Epithelial cell of prostate (primary cell): ENCODE measurements at regions not wholly inside any gene's neighbourhood (a gene's known extent, or its start where the extent isn't known, plus 50 kb on each side); places are given as distances from the start of the nearest gene placed in this dataset.

Source experiments
- DNase-seq: peaks from one replicate; pipeline ENCODE4 v3.0.0-alpha.2; 2011; ENCODE audit warnings: low read depth, low spot score
- H3K27ac ChIP-seq: fragments of 450-650 bp; 2 replicates; pipeline ENCODE4 v1.5.1; 2017; ENCODE audit warnings: mild to moderate bottlenecking

DNA sequence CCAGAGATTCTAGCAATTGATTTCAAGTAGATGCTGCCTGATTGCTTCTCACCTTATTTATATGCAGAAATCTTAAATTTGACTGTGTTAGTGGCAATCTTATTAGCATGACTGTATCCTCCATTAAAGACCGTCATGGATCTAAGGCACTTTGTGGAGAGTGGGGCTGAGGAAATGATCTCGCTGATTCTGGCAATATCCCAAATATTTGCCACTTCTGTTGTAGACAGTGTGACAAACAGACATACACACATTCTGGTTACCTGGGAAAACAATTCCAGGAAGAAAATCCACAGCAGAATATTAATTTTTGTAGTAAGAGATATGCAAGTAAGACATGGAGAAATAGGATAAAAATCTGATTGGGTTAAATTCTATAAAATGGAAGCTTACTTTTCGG lies 269.0 kb upstream of the G2E3 start:
- no peak for DNase-seq
- H3K27ac ChIP-seq = no peak overlapping the region

DNA sequence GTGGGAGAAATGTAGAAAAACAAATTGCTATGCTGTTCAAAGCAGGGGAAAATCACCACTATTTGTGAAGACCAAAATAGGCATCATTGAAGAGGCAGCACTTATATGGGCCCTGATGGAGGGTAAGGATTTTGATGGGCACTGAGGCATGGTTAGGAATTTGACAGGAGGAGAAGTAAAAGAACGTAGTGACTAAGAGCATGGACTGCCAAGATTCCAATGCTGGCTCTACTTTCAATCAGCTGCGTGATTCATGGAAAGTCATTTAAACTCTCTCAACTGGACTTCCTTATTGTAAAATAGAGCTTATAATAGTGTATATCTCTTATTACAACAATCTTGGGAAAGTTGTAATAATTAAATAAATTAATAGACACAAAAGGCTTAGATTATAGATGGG lies 267.7 kb upstream of the G2E3 start:
- DNase-seq = peak; percentile 49
- no peak overlapping the region for H3K27ac ChIP-seq

DNA sequence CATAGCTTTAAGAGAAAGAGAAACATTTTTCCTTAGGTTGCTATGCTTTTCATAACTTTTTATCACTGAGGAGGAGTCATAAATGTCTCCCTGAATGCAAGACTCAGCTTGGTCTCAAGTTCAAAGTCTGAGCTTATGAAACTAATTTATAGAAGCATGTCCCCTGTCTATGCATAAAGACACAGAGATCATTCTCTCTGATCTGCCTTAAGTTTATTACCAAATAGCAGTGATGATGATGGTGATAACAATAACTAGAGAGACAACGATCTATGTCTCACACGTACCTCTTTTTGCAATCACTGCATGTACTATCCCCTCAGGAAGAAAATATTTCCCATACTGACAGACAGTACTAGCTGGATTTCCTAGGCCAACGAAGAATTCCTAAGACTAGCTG lies 266.4 kb upstream of the G2E3 start:
- DNase-seq = no peak
- H3K27ac ChIP-seq = no peak overlapping the region

DNA sequence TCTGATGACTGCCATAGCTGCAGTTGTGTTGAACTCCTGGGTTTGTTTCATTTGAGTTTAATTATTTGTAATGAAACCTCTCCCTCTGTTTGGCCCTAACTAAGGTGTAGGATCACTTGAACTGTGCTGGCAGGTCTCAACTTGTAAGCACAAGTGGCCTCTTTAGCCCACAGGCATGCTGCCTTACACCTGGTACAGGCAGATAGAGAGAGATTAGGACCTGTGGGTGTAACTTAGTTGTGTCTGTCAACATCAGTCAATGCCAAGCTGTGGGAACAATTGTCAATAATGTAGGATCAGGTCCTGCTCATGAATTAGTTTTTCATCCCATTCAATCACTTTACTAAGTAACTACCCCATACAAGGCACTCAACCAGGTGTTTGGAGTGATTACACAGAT lies 263.0 kb upstream of the G2E3 start:
- no peak overlapping the region for H3K27ac ChIP-seq
- DNase-seq = peak; percentile 31

DNA sequence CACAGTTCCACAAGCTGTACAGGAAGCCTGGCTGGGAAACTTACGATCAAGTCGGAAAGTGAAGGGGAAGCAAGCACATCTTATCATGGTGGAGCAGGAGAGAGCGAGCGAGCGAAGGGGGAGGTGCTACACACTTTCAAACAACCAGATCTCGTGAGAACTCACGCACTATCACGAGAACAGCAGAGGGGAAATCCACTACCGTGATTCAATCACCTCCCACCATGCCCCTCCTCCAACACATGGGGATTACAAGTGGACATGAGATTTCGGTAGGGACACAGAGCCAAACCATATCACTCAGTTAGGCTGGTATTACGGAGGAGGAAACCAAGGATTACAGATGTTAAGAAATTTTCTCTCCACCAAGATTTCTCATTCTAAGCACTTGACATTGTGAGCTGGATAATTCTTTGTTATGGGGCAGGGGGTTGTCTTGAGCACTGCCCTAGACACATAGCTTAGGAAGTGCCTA lies 262.0 kb upstream of the G2E3 start:
- no peak overlapping the region for H3K27ac ChIP-seq
- DNase-seq = no peak

DNA sequence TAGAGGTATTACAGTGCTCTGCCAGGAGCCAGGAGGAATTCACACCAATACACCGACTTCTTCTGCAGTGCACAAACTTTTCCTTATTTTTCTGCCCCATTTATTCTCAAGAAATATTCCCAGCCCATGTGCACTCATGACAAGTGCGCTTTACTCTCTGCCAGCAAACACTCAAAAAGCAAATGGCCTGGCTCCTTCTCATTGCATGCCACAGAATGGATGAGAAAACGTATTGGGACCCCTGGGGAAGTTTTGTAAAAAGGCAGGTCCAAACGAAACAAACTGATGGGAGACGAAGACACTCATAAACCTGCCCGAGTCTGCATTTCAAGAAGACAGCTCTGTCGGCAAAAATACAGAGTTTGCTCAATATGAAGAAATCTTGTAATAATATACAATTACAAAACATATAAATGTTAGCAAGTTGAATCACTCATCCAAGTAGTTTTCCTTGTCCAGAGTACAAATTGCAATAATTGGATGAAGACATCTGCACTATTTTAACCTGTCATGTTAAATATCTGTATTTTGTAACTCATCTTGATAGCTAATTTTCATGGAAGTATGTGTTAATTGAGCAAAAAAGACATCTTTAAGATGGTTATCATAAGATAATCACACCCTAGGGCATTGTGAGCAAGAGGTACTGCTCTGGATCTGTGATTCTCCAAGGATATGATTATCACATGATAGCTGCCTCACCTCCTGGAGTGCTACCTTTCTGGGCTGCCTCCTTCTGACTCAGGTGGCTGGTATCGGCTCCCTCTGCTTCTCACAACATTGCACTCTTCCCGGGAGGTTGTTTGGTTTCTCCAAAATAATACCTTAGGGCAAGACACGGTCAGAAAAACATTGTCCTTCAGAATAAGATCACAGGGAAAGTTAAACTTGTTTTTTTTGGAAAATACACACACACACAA lies 260.8 kb upstream of the G2E3 start:
- DNase-seq = peak; percentile 24
- H3K27ac ChIP-seq = no peak overlapping the region

DNA sequence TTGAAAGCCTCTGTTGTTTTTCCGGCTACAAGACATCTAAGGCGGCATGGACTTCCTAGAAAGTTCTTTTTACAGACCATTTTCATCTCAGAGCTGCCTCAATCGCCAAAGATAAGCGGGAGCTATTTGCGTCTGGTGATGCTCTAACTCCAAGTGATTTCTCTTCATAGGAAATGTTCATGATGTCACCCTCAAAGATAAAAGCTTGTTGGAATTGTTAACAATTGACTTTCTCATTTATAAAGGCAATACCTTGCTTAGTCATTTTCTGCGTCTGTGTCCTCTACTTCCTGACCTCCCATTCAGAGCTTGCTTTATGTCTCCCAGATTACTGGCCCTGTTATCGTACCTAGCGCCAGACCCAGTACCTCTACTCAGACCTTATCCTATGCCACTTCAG lies 259.0 kb upstream of the G2E3 start:
- DNase-seq = no peak

DNA sequence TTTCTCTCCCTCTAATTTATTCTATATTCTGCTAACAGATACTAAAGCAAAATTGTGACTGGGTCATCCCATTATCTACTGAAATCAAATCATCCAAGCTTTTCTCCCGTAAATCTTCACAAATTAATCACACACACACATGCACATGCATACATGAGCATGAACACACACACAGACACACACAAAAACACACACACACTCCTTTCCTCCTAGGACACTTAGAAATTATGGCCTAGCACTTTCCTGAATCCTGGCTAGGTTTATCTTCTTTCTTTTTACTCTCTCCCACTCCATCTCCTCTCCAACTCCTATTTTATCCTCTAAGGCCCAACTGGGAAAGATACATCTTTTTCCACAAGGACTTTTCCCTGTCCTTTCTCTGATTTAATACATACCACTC lies 255.6 kb upstream of the G2E3 start:
- no peak overlapping the region for H3K27ac ChIP-seq

More for the DNA sequence above, 259.0 kb upstream of the G2E3 start:
- no peak overlapping the region for H3K27ac ChIP-seq

DNA sequence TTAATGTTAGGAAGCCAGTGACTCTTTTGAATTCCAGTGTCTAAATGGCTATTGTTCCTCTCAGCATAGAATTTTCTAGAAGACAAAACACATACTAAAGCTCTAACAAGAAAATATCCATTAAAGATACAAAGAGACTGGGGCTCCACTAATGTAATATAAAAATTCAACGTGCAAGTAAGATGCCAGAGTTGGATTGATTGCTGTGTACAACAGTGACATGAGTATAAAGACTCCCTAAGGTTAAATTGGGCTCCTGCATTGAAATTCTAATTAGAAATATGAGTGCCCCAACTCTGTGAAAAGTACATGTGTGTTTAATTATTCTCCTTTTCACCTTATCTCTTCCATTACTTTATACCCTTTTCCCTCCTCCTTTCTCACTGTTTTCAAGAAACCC lies 253.6 kb upstream of the G2E3 start:
- no peak for DNase-seq
- H3K27ac ChIP-seq = no peak overlapping the region

More for the DNA sequence above, 255.6 kb upstream of the G2E3 start:
- no peak for DNase-seq

DNA sequence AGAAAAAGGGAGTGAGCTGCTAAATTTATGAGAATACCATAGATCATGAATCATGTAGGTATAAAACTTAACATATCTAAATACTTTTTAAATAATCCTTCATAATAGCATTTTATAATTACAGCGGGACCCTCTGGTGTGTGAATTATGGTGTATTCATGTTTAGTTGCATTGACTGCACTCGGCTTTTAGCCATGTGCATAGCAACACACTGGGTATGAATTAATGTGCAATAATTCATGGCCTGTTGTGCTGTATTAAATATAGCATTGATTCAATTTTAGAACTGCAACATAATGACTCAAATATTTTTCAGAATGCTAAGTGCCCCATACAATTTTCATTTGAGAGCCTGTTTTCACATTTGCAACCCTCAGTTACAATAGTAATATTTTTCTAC lies 249.6 kb upstream of the G2E3 start:
- no peak overlapping the region for H3K27ac ChIP-seq
- no peak for DNase-seq

DNA sequence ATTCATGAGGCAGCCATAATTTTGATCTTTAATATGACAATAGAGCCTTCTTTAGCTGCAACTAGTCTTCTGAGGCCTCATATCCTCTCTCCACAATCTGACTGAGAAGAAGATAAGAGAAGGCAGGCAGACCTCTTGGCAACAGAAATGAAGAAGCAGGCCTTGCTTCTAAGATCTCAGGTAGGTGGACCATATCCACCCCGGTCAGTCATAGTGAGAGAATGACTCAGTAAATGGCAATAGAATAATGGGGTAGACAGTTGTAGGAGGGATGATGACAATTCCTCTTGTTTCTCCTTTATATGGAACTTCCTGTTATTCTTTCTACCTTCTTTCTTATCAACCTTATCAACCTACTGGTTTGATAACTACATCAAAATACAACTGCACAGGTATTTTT lies 246.7 kb upstream of the G2E3 start:
- no peak overlapping the region for H3K27ac ChIP-seq
- no peak for DNase-seq

DNA sequence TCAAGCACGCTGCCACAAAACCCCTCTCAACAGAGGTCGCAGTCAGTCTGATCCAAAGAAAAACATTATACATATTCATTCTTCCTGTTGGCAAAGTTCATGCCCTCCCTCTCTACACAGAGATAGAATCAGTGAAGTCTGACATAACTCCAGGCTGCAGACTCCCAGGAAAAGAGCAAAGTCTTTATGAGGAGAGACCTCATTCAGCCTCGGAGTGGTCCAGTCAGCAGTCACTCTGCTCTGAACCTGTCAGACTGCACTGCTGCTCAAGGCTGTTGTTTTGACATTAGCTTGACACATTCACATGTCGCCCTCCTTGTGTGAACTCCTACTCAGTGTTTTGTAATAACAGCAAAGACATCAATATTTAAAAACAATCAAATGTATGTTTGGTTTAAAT lies 241.2 kb upstream of the G2E3 start:
- no peak overlapping the region for H3K27ac ChIP-seq
- no peak for DNase-seq

DNA sequence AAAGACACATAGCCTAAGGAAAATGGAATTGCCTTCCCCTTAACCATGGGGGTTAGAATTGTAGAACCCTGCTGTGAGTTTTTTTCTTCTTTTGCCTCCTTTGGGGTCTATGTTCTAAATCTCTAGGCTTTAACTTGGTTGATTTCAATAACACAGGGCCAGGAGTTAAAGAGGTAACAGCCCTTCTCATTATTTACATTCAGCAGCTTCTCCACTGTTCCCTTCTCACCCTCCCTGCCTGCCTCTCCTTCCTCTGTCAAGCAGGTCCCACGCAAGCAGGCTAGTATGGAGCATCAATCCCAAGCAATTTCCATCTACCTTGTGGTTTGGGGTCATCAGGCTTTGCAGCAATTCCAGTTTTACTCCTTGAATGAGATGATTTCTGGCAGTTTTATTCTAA lies 236.1 kb upstream of the G2E3 start:
- no peak for DNase-seq
- H3K27ac ChIP-seq = no peak overlapping the region

DNA sequence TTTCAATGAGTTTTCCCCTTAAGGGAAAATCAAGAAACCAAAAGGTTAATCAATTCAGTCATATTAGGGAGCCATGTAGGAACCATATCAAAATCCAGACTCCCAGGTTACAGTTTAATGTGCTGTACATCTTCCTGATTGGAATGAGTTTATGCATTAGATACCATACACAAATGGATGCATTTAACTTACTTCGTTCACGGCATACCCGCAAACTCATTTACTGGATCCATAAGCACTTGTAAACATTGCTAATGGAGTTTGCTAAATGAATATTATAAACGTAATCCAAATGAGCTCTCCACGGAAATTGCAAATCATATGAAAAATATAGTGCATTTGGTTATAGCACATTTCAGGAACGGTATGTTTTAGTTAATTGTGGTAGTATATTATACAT lies 228.9 kb upstream of the G2E3 start:
- H3K27ac ChIP-seq = no peak overlapping the region
- no peak for DNase-seq

DNA sequence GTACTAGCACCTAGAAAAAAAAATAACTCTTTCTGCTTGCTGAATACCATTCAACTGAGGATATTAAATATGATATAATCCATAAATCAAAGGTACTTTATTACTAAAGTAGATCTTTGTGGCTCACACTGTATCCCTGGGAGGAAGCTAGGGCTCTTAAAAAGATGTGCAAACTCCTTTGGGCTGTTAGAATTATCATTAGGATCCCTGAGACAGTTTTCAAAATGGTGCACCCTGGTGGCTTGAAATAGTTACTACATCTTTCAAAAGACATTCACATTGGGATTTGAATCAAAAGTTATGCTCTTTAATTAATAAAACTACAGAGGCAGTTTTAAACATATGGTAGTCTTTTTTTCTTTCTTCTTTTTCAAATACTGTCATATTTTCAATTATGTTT lies 228.5 kb upstream of the G2E3 start:
- DNase-seq = no peak
- no peak overlapping the region for H3K27ac ChIP-seq

DNA sequence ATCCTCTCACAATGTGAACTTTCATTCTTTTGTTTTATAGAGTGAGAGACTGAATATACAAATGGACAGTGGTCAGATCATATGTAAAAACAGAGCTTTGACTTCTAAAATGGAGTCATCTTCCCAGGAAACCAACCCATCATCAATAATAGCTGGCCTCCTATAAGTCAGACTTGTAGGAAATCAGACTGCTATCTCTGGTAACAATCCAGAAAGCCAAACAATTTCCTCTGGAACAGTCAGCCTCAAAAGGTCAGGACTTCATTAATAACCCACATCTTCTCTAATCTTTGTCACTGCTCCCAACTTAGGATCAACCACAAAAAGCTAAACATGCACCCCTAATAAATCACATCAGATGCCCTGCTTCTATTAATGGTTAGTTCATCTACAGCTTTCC lies 227.9 kb upstream of the G2E3 start:
- no peak for DNase-seq
- no peak overlapping the region for H3K27ac ChIP-seq

DNA sequence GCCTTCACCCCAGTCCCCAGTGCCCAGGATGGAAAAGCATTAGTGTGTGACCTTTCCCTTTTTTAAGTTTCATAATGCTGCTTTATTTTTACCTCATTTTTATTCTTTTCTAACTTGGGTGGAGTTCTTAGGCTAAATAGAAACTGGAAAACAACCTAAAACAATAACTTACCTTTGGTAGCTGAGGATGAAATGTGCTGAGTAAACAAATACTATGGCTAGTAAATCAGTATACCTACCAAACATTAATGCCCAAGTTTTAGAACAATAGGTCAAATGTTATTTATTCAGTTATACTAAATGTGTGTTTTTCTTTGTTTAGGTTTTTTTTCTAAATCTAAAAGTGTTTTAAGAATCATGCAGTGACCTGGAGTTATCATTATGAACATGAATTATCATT lies 226.6 kb upstream of the G2E3 start:
- no peak for DNase-seq

DNA sequence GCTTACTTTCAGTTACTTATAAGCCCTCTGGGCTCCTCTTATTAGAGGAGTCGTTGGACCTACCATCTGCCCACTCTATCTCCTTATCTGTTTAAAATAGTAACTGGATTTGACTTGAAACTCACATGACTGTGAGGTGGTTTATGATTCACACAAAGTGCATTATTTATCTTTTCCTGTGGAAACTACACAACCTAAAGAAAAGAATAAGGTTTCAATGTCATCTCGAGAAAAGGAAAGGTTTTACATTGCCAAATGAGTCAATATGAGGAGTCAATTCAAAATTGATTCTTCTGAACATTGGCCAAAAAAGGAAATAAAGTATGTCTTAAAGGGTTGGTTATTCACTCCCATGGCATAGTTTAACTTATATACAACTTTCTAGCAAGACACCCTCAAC lies 225.0 kb upstream of the G2E3 start:
- DNase-seq = no peak
- no peak overlapping the region for H3K27ac ChIP-seq

More for the DNA sequence above, 226.6 kb upstream of the G2E3 start:
- no peak overlapping the region for H3K27ac ChIP-seq

DNA sequence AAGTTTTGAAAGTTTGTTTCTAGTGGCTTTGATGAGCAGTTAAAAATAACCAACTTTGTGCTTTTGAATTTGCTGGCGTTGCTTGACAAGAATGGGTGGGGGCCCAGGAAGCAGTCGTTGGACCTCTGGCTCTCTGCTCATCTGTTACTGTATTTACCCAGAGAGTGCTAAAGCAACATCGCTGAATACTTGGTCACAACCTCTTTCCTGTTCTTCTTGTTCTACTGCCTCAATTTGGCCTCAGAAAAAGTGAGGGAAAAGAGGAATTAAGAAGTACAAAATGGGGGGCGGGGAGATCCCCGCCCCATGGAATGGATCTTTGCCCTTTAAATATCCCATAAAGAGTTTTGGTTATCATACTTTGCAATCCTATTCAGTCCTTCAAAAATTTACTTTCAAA lies 221.5 kb upstream of the G2E3 start:
- no peak overlapping the region for H3K27ac ChIP-seq
- no peak for DNase-seq

DNA sequence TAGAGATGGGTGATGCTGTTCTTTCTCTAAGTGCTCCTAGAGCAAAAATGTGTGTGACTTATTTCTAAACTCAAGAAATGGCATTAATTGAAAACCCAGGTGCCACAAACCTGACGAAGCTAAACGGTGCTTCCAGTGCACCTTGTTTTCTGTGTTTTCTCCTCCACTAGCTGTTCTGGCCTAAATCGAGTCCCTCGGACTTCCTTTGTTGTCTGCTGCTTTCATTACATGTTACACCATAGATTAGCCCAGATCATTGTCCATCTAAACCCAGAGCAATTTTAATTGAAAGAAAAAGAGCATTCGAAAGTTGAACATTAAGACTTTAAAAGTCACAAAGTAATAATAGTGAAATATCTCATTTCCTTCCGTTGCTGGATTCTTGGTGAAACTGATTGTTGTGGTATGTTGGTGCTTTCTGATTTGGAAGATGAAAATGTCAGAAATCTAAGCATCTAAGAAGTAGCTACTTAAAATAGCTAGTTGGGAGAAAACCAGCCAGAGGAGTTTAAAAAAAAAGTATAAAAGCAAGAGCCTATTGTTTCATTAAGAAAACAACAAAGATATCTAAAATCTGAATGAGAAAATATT lies 219.6 kb upstream of the G2E3 start:
- no peak for DNase-seq

DNA sequence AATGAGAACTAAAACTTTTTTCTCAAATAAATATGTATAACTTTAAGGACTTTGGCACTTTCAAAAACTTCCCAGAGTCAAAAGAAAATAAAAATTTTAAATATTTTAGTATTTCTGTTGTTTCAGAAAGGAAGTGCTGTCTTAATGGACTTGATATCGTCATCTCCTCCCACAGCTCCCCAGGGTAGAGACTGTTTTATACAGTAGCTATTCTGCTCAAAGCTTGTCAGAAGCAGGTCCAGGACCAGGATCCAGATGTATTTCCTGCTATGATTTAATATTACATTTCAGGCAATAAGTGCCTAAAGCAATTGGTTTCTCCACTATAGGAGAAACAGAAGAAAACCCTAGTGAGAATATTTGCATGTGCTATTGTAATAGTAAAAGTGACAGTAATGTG lies 218.5 kb upstream of the G2E3 start:
- DNase-seq = no peak
- no peak overlapping the region for H3K27ac ChIP-seq

More for the DNA sequence above, 219.6 kb upstream of the G2E3 start:
- no peak overlapping the region for H3K27ac ChIP-seq

DNA sequence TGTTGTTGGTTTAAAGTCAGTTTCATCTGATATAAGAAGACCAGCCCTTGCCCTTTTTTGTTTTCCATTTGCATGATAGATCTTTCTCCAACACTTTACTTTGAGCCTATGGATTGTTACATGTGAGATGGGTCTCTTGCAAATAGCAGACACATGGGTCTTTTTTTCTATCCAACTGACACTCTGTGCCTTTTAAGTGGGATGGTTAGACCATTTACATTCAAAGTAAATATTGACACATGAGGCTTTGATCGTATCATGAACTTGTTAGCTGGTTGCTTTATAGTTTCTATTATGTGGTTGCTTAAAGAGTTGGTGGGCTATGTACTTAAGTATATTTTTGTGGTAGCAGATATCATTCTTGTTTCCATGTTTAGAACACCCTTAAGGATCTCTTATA lies 213.4 kb upstream of the G2E3 start:
- DNase-seq = no peak
- no peak overlapping the region for H3K27ac ChIP-seq
